DND-41 (cell line): ENCODE measurements at regions not wholly inside any gene's neighbourhood (a gene's known extent, or its start where the extent isn't known, plus 50 kb on each side); places are given as distances from the start of the nearest gene placed in this dataset.
"Not testable (repeated sequence)": the region's sequence is repeated elsewhere in the genome, so short reads cannot be mapped to it uniquely, and the experiment has no call there.

Experiments used
- ATAC-seq: fragments of 200-7000 bp; cut with Tn5 transposase; 3 replicates; pipeline ENCODE4 v1.9.1; 2021; ENCODE audit warnings: low read depth; ENCODE audit not compliant: insufficient read depth
- DNase-seq: peaks from one replicate; pipeline ENCODE4 v3.0.0-alpha.2; 2020
- H2AFZ ChIP-seq: 2 replicates; pipeline ENCODE4 v1.6.0; 2012; ENCODE audit warnings: low read depth, low read length
- H3K27ac ChIP-seq: 2 replicates; pipeline ENCODE4 v1.5.1; 2012; ENCODE audit warnings: low read length, inconsistent platforms
- H3K27me3 ChIP-seq: fragments of 200-600 bp; sonication (generic); 2 replicates; pipeline ENCODE4 v1.6.0; 2012; ENCODE audit warnings: low read length, mild to moderate bottlenecking, inconsistent platforms; ENCODE audit not compliant: insufficient read depth, poor library complexity
- H3K36me3 ChIP-seq: 2 replicates; pipeline ENCODE4 v1.5.1; 2012; ENCODE audit warnings: low read length, inconsistent platforms; ENCODE audit not compliant: insufficient read depth
- H3K4me1 ChIP-seq: 2 replicates; pipeline ENCODE4 v1.5.1; 2012; ENCODE audit warnings: mild to moderate bottlenecking, low read length; ENCODE audit not compliant: insufficient read depth
- H3K4me2 ChIP-seq: 2 replicates; pipeline ENCODE4 v1.6.0; 2012; ENCODE audit warnings: mild to moderate bottlenecking, moderate library complexity, low read length, inconsistent platforms; ENCODE audit not compliant: insufficient read depth
- H3K4me3 ChIP-seq, 2 experiments: fragments of 200-600 bp in 1 of 2; shearing (Covaris generic) in 1 of 2; 2 replicates each; pipeline ENCODE4 v1.5.1; 2012 to 2016; ENCODE audit warnings: inconsistent platforms in 2 of 2, low read length in 2 of 2, mild to moderate bottlenecking in 2 of 2, low read depth in 1 of 2, moderate library complexity in 1 of 2
- H3K79me2 ChIP-seq: 2 replicates; pipeline ENCODE4 v1.6.0; 2012; ENCODE audit warnings: low read length, inconsistent platforms; ENCODE audit not compliant: insufficient read depth
- H3K9ac ChIP-seq: 2 replicates; pipeline ENCODE4 v1.6.0; 2012; ENCODE audit warnings: low read depth, mild to moderate bottlenecking, inconsistent platforms, low read length, moderate library complexity
- H3K9me3 ChIP-seq: 2 replicates; pipeline ENCODE4 v1.5.1; 2012; ENCODE audit warnings: low read length, moderate library complexity, mild to moderate bottlenecking, inconsistent platforms; ENCODE audit not compliant: insufficient read depth, severe bottlenecking
- H4K20me1 ChIP-seq: 2 replicates; pipeline ENCODE4 v1.6.0; 2012; ENCODE audit warnings: low read length; ENCODE audit not compliant: insufficient read depth
- CTCF ChIP-seq: IDR thresholded peaks from 2 replicates; pipeline ENCODE4 v1.5.1; 2012; ENCODE audit warnings: borderline replicate concordance, low read length, moderate library complexity, mild to moderate bottlenecking; ENCODE audit not compliant: poor library complexity, severe bottlenecking; ENCODE audit errors: extremely low read depth
- EZH2 ChIP-seq: IDR thresholded peaks from 3 replicates; pipeline ENCODE4 v1.6.1; 2012; ENCODE audit warnings: borderline replicate concordance, low read depth, mild to moderate bottlenecking, moderate library complexity, low read length, inconsistent platforms; ENCODE audit not compliant: severe bottlenecking

- Histone ChIP-seq H3K27me3 (no peaks in the 10 kb centered on the region), H3K9ac (no peak overlapping the region), H3K79me2 (no peaks in the 10 kb centered on the region), H3K36me3 (no peaks in the 10 kb centered on the region), H3K9me3 (no peaks in the 10 kb centered on the region), H2AFZ (no peak overlapping the region), H3K27ac (no peak overlapping the region), H3K4me2 (no peak overlapping the region), H4K20me1 (no peaks in the 10 kb centered on the region), H3K4me1 (no peaks in the 10 kb centered on the region), H3K4me3 (no peak overlapping the region)
- DNase-seq (no peak), ATAC-seq (no peak)
- TF ChIP-seq CTCF, result no peak
- TF ChIP-seq EZH2, result no peak
These were observed 116.8 kb upstream of the PRSS1 start for GRCh38 chr7:142632271-142633134.

GRCh38 chr7:142629588-142630260 is 119.5 kb upstream of the PRSS1 start:
- H3K4me3 ChIP-seq, result no peak overlapping the region
- H3K79me2 ChIP-seq, result no peaks in the 10 kb centered on the region
- H3K9me3 ChIP-seq, result no peaks in the 10 kb centered on the region
- H3K27ac ChIP-seq, result no peak overlapping the region
- no peak overlapping the region for H2AFZ ChIP-seq
- no peaks in the 10 kb centered on the region for H3K27me3 ChIP-seq
- no peak overlapping the region for H3K9ac ChIP-seq
- no peaks in the 10 kb centered on the region for H3K36me3 ChIP-seq
- no peak for DNase-seq
- TF ChIP-seq CTCF (no peak), EZH2 (no peak)
- no peaks in the 10 kb centered on the region for H4K20me1 ChIP-seq
- no peak for ATAC-seq
- H3K4me1 ChIP-seq, result no peaks in the 10 kb centered on the region
- H3K4me2 ChIP-seq, result no peak overlapping the region

GRCh38 chr7:142628945-142629344 is 120.3 kb upstream of the PRSS1 start:
- Histone ChIP-seq H3K9me3 (no peaks in the 10 kb centered on the region), H3K4me1 (no peaks in the 10 kb centered on the region), H3K27ac (no peak overlapping the region), H3K4me2 (no peak overlapping the region), H3K4me3 (no peak overlapping the region), H3K79me2 (no peaks in the 10 kb centered on the region), H3K36me3 (no peaks in the 10 kb centered on the region), H4K20me1 (no peaks in the 10 kb centered on the region), H3K27me3 (no peaks in the 10 kb centered on the region), H3K9ac (no peak overlapping the region), H2AFZ (no peak overlapping the region)
- TF ChIP-seq EZH2 (no peak), CTCF (no peak)
- ATAC-seq (no peak), DNase-seq (no peak)

GRCh38 chr7:142627223-142627622 is 122.0 kb upstream of the PRSS1 start:
- not testable (repeated sequence) for H3K4me3 ChIP-seq, H3K9me3 ChIP-seq, H4K20me1 ChIP-seq, H3K4me1 ChIP-seq, H3K4me2 ChIP-seq, H3K27me3 ChIP-seq, DNase-seq, ATAC-seq, H3K79me2 ChIP-seq, H3K9ac ChIP-seq, H2AFZ ChIP-seq, H3K36me3 ChIP-seq, H3K27ac ChIP-seq
